ENCODE measurements at regions not wholly inside any gene's neighbourhood (a gene's known extent, or its start where the extent isn't known, plus 50 kb on each side); places are given as distances from the start of the nearest gene placed in this dataset.

- no peak overlapping the region for H3K4ac ChIP-seq (ENCODE audit: low read depth, low read length)
- DNase-seq: no peak
- H3K18ac ChIP-seq (ENCODE audit: low read length): no peak overlapping the region
- H3K36me3 ChIP-seq (ENCODE audit: control insufficient read depth in 1 of 2, insufficient read depth in 2 of 2, low read length in 2 of 2): no peaks in the 10 kb centered on the region
- no CpG with 5 or more reads among the region's 2 CpGs for WGBS (ENCODE audit: extremely low coverage, insufficient coverage, insufficient read length)
- no peak overlapping the region for H2BK12ac ChIP-seq (ENCODE audit: low read length)
- H2BK120ac ChIP-seq (ENCODE audit: insufficient read depth, low read length, poor library complexity): no peak overlapping the region
- no peak overlapping the region for H3K4me3 ChIP-seq (ENCODE audit: low read depth, low read length)
- H2AK5ac ChIP-seq (ENCODE audit: low read length): no peak overlapping the region
- H3K79me2 ChIP-seq (ENCODE audit: control insufficient read depth, insufficient read depth, low read length, poor library complexity): no peaks in the 10 kb centered on the region
- no peak overlapping the region for H2AFZ ChIP-seq (ENCODE audit: insufficient read depth, low read length, poor library complexity)
- H3K27ac ChIP-seq (ENCODE audit: low read depth, low read length): no peak overlapping the region
- no peaks in the 10 kb centered on the region for H3K4me1 ChIP-seq (ENCODE audit: control insufficient read depth in 1 of 2, insufficient read depth in 2 of 2, low read length in 2 of 2)
- no peaks in the 10 kb centered on the region for H3K79me1 ChIP-seq (ENCODE audit: low read length)
- no peak overlapping the region for H3K4me2 ChIP-seq (ENCODE audit: low read length)
- no peak overlapping the region for H4K91ac ChIP-seq (ENCODE audit: low read depth, low read length)
- H2BK5ac ChIP-seq (ENCODE audit: low read depth, low read length, poor library complexity): no peak overlapping the region
- H3K23ac ChIP-seq (ENCODE audit: low read length): no peak overlapping the region
- no peaks in the 10 kb centered on the region for H3K9me3 ChIP-seq (ENCODE audit: insufficient read depth, low read depth, low read length)
- no peak overlapping the region for H4K12ac ChIP-seq (ENCODE audit: low read depth, low read length)
- H3K27me3 ChIP-seq (ENCODE audit: insufficient read depth, low read length): no peaks in the 10 kb centered on the region
- H4K8ac ChIP-seq (ENCODE audit: low read depth, low read length): no peak overlapping the region
- H3K9ac ChIP-seq (ENCODE audit: low read length): no peak overlapping the region
- H3K14ac ChIP-seq (ENCODE audit: low read length): no peak overlapping the region
These were observed 409.9 kb upstream of the EDIL3 start for GRCh38 chr5:84794486-84795035.

GRCh38 chr5:84791730-84792129 is 407.1 kb upstream of the EDIL3 start:
- H3K9me3 ChIP-seq (ENCODE audit: insufficient read depth, low read depth, low read length): no peaks in the 10 kb centered on the region
- H3K9ac ChIP-seq (ENCODE audit: low read length): no peak overlapping the region
- no peak overlapping the region for H2BK5ac ChIP-seq (ENCODE audit: low read depth, low read length, poor library complexity)
- no peak overlapping the region for H3K14ac ChIP-seq (ENCODE audit: low read length)
- H3K4me3 ChIP-seq (ENCODE audit: low read depth, low read length): no peak overlapping the region
- no peak overlapping the region for H2BK120ac ChIP-seq (ENCODE audit: insufficient read depth, low read length, poor library complexity)
- H3K4me2 ChIP-seq (ENCODE audit: low read length): no peak overlapping the region
- H3K27ac ChIP-seq (ENCODE audit: low read depth, low read length): no peak overlapping the region
- no peak overlapping the region for H2BK12ac ChIP-seq (ENCODE audit: low read length)
- H3K27me3 ChIP-seq (ENCODE audit: insufficient read depth, low read length): no peaks in the 10 kb centered on the region
- H2AFZ ChIP-seq (ENCODE audit: insufficient read depth, low read length, poor library complexity): no peak overlapping the region
- no peaks in the 10 kb centered on the region for H3K4me1 ChIP-seq (ENCODE audit: control insufficient read depth in 1 of 2, insufficient read depth in 2 of 2, low read length in 2 of 2)
- no peaks in the 10 kb centered on the region for H3K79me2 ChIP-seq (ENCODE audit: control insufficient read depth, insufficient read depth, low read length, poor library complexity)
- no peak overlapping the region for H3K4ac ChIP-seq (ENCODE audit: low read depth, low read length)
- no CpG with 5 or more reads among the region's 3 CpGs for WGBS (ENCODE audit: extremely low coverage, insufficient coverage, insufficient read length)
- H3K79me1 ChIP-seq (ENCODE audit: low read length): no peaks in the 10 kb centered on the region
- H3K18ac ChIP-seq (ENCODE audit: low read length): no peak overlapping the region
- no peak overlapping the region for H4K8ac ChIP-seq (ENCODE audit: low read depth, low read length)
- no peak overlapping the region for H4K12ac ChIP-seq (ENCODE audit: low read depth, low read length)
- H3K36me3 ChIP-seq (ENCODE audit: control insufficient read depth in 1 of 2, insufficient read depth in 2 of 2, low read length in 2 of 2): no peaks in the 10 kb centered on the region
- H2AK5ac ChIP-seq (ENCODE audit: low read length): no peak overlapping the region
- H3K23ac ChIP-seq (ENCODE audit: low read length): no peak overlapping the region
- no peak overlapping the region for H4K91ac ChIP-seq (ENCODE audit: low read depth, low read length)
- no peak for DNase-seq

GRCh38 chr5:84791138-84791537 is 406.5 kb upstream of the EDIL3 start:
- Histone ChIP-seq H2AFZ (ENCODE audit: insufficient read depth, low read length, poor library complexity) (no peak overlapping the region), H3K79me2 (ENCODE audit: control insufficient read depth, insufficient read depth, low read length, poor library complexity) (no peaks in the 10 kb centered on the region), H4K12ac (ENCODE audit: low read depth, low read length) (no peak overlapping the region), H3K79me1 (ENCODE audit: low read length) (no peaks in the 10 kb centered on the region), H2BK12ac (ENCODE audit: low read length) (no peak overlapping the region), H2BK5ac (ENCODE audit: low read depth, low read length, poor library complexity) (no peak overlapping the region), H3K4ac (ENCODE audit: low read depth, low read length) (no peak overlapping the region), H3K27ac (ENCODE audit: low read depth, low read length) (no peak overlapping the region), H3K27me3 (ENCODE audit: insufficient read depth, low read length) (no peaks in the 10 kb centered on the region), H2AK5ac (ENCODE audit: low read length) (no peak overlapping the region), H3K4me1 (ENCODE audit: control insufficient read depth in 1 of 2, insufficient read depth in 2 of 2, low read length in 2 of 2) (no peaks in the 10 kb centered on the region), H3K4me3 (ENCODE audit: low read depth, low read length) (no peak overlapping the region), H3K4me2 (ENCODE audit: low read length) (no peak overlapping the region), H2BK120ac (ENCODE audit: insufficient read depth, low read length, poor library complexity) (no peak overlapping the region), H4K91ac (ENCODE audit: low read depth, low read length) (no peak overlapping the region), H3K23ac (ENCODE audit: low read length) (no peak overlapping the region), H3K9me3 (ENCODE audit: insufficient read depth, low read depth, low read length) (no peaks in the 10 kb centered on the region), H3K9ac (ENCODE audit: low read length) (no peak overlapping the region), H3K36me3 (ENCODE audit: control insufficient read depth in 1 of 2, insufficient read depth in 2 of 2, low read length in 2 of 2) (no peaks in the 10 kb centered on the region), H4K8ac (ENCODE audit: low read depth, low read length) (no peak overlapping the region), H3K14ac (ENCODE audit: low read length) (no peak overlapping the region), H3K18ac (ENCODE audit: low read length) (no peak overlapping the region)
- DNase-seq: no peak

- DNase-seq: no peak
- H3K18ac ChIP-seq (ENCODE audit: low read length): no peak overlapping the region
- no peak overlapping the region for H3K23ac ChIP-seq (ENCODE audit: low read length)
- no peak overlapping the region for H3K4me2 ChIP-seq (ENCODE audit: low read length)
- no peak overlapping the region for H3K14ac ChIP-seq (ENCODE audit: low read length)
- no peak overlapping the region for H3K9ac ChIP-seq (ENCODE audit: low read length)
- H3K27ac ChIP-seq (ENCODE audit: low read depth, low read length): no peak overlapping the region
- H3K4me3 ChIP-seq (ENCODE audit: low read depth, low read length): no peak overlapping the region
- H2AK5ac ChIP-seq (ENCODE audit: low read length): no peak overlapping the region
- no peaks in the 10 kb centered on the region for H3K79me2 ChIP-seq (ENCODE audit: control insufficient read depth, insufficient read depth, low read length, poor library complexity)
- H3K36me3 ChIP-seq (ENCODE audit: control insufficient read depth in 1 of 2, insufficient read depth in 2 of 2, low read length in 2 of 2): no peaks in the 10 kb centered on the region
- H4K91ac ChIP-seq (ENCODE audit: low read depth, low read length): no peak overlapping the region
- no peak overlapping the region for H2BK120ac ChIP-seq (ENCODE audit: insufficient read depth, low read length, poor library complexity)
- H2BK5ac ChIP-seq (ENCODE audit: low read depth, low read length, poor library complexity): no peak overlapping the region
- H3K79me1 ChIP-seq (ENCODE audit: low read length): no peaks in the 10 kb centered on the region
- H3K4ac ChIP-seq (ENCODE audit: low read depth, low read length): no peak overlapping the region
- no peak overlapping the region for H4K8ac ChIP-seq (ENCODE audit: low read depth, low read length)
- no peaks in the 10 kb centered on the region for H3K27me3 ChIP-seq (ENCODE audit: insufficient read depth, low read length)
- no peak overlapping the region for H2AFZ ChIP-seq (ENCODE audit: insufficient read depth, low read length, poor library complexity)
- H3K9me3 ChIP-seq (ENCODE audit: insufficient read depth, low read depth, low read length): no peaks in the 10 kb centered on the region
- no peak overlapping the region for H4K12ac ChIP-seq (ENCODE audit: low read depth, low read length)
- WGBS (ENCODE audit: extremely low coverage, insufficient coverage, insufficient read length): no CpG with 5 or more reads among the region's 1 CpG
- H2BK12ac ChIP-seq (ENCODE audit: low read length): no peak overlapping the region
- H3K4me1 ChIP-seq (ENCODE audit: control insufficient read depth in 1 of 2, insufficient read depth in 2 of 2, low read length in 2 of 2): no peaks in the 10 kb centered on the region
These were observed 405.7 kb upstream of the EDIL3 start for GRCh38 chr5:84790406-84790805.

Measured in trophoblast cell (in vitro differentiated cells and primary cell).